Lung microvascular endothelial cell (primary cell): ENCODE measurements at regions not wholly inside any gene's neighbourhood (a gene's known extent, or its start where the extent isn't known, plus 50 kb on each side); places are given as distances from the start of the nearest gene placed in this dataset.

ENCODE experiments used
- DNase-seq, 2 donors: peaks; one replicate each; pipeline versions ENCODE4 v3.0.0 to v3.0.0-alpha.2; 2010; ENCODE audit warnings: low read depth in 2 of 2

GRCh38 chr2:118244686-118245085, 156.4 kb downstream of the INSIG2 start:
- no peak for DNase-seq

- no peak for DNase-seq
Observed at GRCh38 chr2:118243031-118243430, 154.8 kb downstream of the INSIG2 start.

- DNase-seq, result no peak
Observed at GRCh38 chr2:118242216-118242615, 153.9 kb downstream of the INSIG2 start.

- DNase-seq, result no peak
Observed at GRCh38 chr2:118241128-118241527, 152.9 kb downstream of the INSIG2 start.

GRCh38 chr2:118240276-118240675, 152.0 kb downstream of the INSIG2 start:
- no peak for DNase-seq

- no peak for DNase-seq
Observed at GRCh38 chr2:118239284-118239683, 151.0 kb downstream of the INSIG2 start.

GRCh38 chr2:118237451-118237850, 149.2 kb downstream of the INSIG2 start:
- no peak for DNase-seq

- DNase-seq, result no peak
Observed at GRCh38 chr2:118232796-118233195, 144.5 kb downstream of the INSIG2 start.

- no peak for DNase-seq
Observed at GRCh38 chr2:118232391-118232790, 144.1 kb downstream of the INSIG2 start.

GRCh38 chr2:118231759-118232158, 143.5 kb downstream of the INSIG2 start:
- DNase-seq, result no peak

GRCh38 chr2:118227698-118228508, 139.6 kb downstream of the INSIG2 start:
- no peak for DNase-seq

- no peak for DNase-seq
Observed at GRCh38 chr2:118225666-118226065, 137.4 kb downstream of the INSIG2 start.

GRCh38 chr2:118224895-118225311, 136.6 kb downstream of the INSIG2 start:
- DNase-seq, result no peak

- peak in 1 of 2 donors; percentile 9 for DNase-seq
Observed at GRCh38 chr2:118223992-118224894, 136.0 kb downstream of the INSIG2 start.

- no peak for DNase-seq
Observed at GRCh38 chr2:118223511-118223991, 135.3 kb downstream of the INSIG2 start.

GRCh38 chr2:118222672-118223421, 134.6 kb downstream of the INSIG2 start:
- no peak for DNase-seq

- DNase-seq, result no peak
Observed at GRCh38 chr2:118222273-118222594, 134.0 kb downstream of the INSIG2 start.

- peak; percentile 74 to 85 for DNase-seq
Observed at GRCh38 chr2:118221536-118222272, 133.4 kb downstream of the INSIG2 start.

- no peak for DNase-seq
Observed at GRCh38 chr2:118219611-118220010, 131.3 kb downstream of the INSIG2 start.

GRCh38 chr2:118216224-118216623, 128.0 kb downstream of the INSIG2 start:
- DNase-seq, result no peak

- no peak for DNase-seq
Observed at GRCh38 chr2:118209727-118210126, 121.5 kb downstream of the INSIG2 start.
